Endodermal cell (in vitro differentiated cells): ENCODE measurements at regions not wholly inside any gene's neighbourhood (a gene's known extent, or its start where the extent isn't known, plus 50 kb on each side); places are given as distances from the start of the nearest gene placed in this dataset.

ENCODE experiments used
- DNase-seq: peaks from one replicate; pipeline ENCODE4 v3.0.0-alpha.2; 2017
- H3K27ac ChIP-seq: 2 replicates; pipeline ENCODE4 v1.5.1; 2013; ENCODE audit warnings: mild to moderate bottlenecking, low read depth, low read length, moderate library complexity
- H3K27me3 ChIP-seq: 2 replicates; pipeline ENCODE4 v1.6.1; 2013; ENCODE audit warnings: mild to moderate bottlenecking, low read length, moderate library complexity; ENCODE audit not compliant: insufficient read depth, control insufficient read depth, poor library complexity, severe bottlenecking
- H3K36me3 ChIP-seq: 2 replicates; pipeline ENCODE4 v1.7.0; 2013; ENCODE audit warnings: mild to moderate bottlenecking, low read length, moderate library complexity; ENCODE audit not compliant: control insufficient read depth, insufficient read depth
- H3K4me1 ChIP-seq: one replicate; pipeline ENCODE4 v1.7.0; 2013; ENCODE audit warnings: low read length; ENCODE audit not compliant: control insufficient read depth, insufficient read depth
- H3K4me3 ChIP-seq: 2 replicates; pipeline ENCODE4 v1.5.1; 2013; ENCODE audit warnings: mild to moderate bottlenecking, low read length, moderate library complexity
- H3K9ac ChIP-seq: 2 replicates; pipeline ENCODE4 v1.6.1; 2013; ENCODE audit warnings: mild to moderate bottlenecking, low read length, moderate library complexity; ENCODE audit not compliant: poor library complexity, severe bottlenecking; ENCODE audit errors: extremely low read depth
- H3K9me3 ChIP-seq: 2 replicates; pipeline ENCODE4 v1.6.1; 2013; ENCODE audit warnings: mild to moderate bottlenecking, low read length, moderate library complexity; ENCODE audit not compliant: control insufficient read depth
- H3K27ac Mint-ChIP-seq: 2 replicates; pipeline ENCODE4 v1.8.0; 2020; ENCODE audit warnings: mixed read lengths
- H3K27me3 Mint-ChIP-seq: 2 replicates; pipeline ENCODE4 v1.8.0; 2021; ENCODE audit warnings: mild to moderate bottlenecking, mixed read lengths; ENCODE audit not compliant: insufficient read depth
- H3K36me3 Mint-ChIP-seq: 2 replicates; pipeline ENCODE4 v1.8.0; 2020; ENCODE audit warnings: low read depth, mixed read lengths
- H3K4me1 Mint-ChIP-seq: 2 replicates; pipeline ENCODE4 v1.8.0; 2020; ENCODE audit warnings: mixed read lengths
- H3K4me3 Mint-ChIP-seq: 2 replicates; pipeline ENCODE4 v1.8.0; 2020; ENCODE audit warnings: mild to moderate bottlenecking, moderate library complexity, mixed read lengths
- H3K9me3 Mint-ChIP-seq: 2 replicates; pipeline ENCODE4 v1.8.0; 2020; ENCODE audit warnings: mild to moderate bottlenecking, mixed read lengths
- WGBS, 2 experiments: methylation state at CpG; one replicate each; pipeline versions ENCODE4 v1.1.5 to v1.1.7; 2013; ENCODE audit warnings: missing lambda C conversion rate in 2 of 2, mixed read lengths in 1 of 2; ENCODE audit not compliant: insufficient coverage in 1 of 2, insufficient read length in 1 of 2; 5-methylcytosine and 5-hydroxymethylcytosine counted together
- TF ChIP-seq, protein P1 (sequence below): fragments of 200-600 bp; sonication (generic); conservative IDR thresholded peaks from 2 replicates; pipeline ENCODE4 v1.5.0; 2021; ENCODE audit warnings: antibody characterized with exemption, mild to moderate bottlenecking

GRCh38 chr9:26579056-26579455 lies 313.5 kb downstream of the CAAP1 start:
- Histone ChIP-seq H3K9me3 (no peaks in the 10 kb centered on the region), H3K4me1 (no peaks in the 10 kb centered on the region), H3K36me3 (no peaks in the 10 kb centered on the region), H3K4me3 (no peak overlapping the region), H3K27me3 (no peaks in the 10 kb centered on the region), H3K9ac (no peak overlapping the region), H3K27ac (no peak overlapping the region)
- H3K4me1 Mint-ChIP-seq: peaks cover 7% of the 10 kb centered on the region
- 94% methylated on average over 2 of the region's 2 CpGs; no CpG with 5 or more reads in 1 of the 2 experiments for WGBS, 2 experiments
- H3K27ac Mint-ChIP-seq: no peak overlapping the region
- no peaks in the 10 kb centered on the region for H3K36me3 Mint-ChIP-seq
- no peaks in the 10 kb centered on the region for H3K27me3 Mint-ChIP-seq
- H3K9me3 Mint-ChIP-seq: no peaks in the 10 kb centered on the region
- TF ChIP-seq, protein P1, sequence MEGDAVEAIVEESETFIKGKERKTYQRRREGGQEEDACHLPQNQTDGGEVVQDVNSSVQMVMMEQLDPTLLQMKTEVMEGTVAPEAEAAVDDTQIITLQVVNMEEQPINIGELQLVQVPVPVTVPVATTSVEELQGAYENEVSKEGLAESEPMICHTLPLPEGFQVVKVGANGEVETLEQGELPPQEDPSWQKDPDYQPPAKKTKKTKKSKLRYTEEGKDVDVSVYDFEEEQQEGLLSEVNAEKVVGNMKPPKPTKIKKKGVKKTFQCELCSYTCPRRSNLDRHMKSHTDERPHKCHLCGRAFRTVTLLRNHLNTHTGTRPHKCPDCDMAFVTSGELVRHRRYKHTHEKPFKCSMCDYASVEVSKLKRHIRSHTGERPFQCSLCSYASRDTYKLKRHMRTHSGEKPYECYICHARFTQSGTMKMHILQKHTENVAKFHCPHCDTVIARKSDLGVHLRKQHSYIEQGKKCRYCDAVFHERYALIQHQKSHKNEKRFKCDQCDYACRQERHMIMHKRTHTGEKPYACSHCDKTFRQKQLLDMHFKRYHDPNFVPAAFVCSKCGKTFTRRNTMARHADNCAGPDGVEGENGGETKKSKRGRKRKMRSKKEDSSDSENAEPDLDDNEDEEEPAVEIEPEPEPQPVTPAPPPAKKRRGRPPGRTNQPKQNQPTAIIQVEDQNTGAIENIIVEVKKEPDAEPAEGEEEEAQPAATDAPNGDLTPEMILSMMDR: no peak
- H3K4me3 Mint-ChIP-seq: no peak overlapping the region
- no peak for DNase-seq

DNA sequence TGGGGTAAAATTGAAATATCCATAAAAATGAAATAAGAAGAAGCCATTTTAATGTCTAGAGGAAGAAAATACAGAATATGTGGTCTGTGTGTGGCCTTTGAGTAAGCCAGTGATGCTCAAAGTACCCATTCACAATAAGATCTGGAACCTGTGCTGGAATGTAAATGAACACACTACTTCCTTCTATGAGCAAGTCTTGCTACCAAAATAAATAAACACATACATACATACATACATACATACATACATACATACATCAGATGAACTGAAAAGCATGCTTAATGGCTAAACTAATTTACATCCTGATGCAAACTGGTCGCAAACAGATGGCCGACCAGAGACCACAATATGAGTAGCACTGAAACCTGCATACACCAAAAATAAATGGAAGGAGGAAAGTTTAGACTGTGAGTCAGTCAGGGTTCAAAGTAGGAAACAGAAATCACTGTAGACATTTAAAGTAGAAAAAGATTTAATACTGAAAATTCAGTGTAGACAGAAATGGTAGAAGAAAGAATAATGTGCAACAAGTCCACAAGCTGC lies 317.6 kb downstream of the CAAP1 start:
- 96 to 100% methylated on average over 2 of the region's 2 CpGs for WGBS, 2 experiments
- no peaks in the 10 kb centered on the region for H3K36me3 Mint-ChIP-seq
- H3K9me3 Mint-ChIP-seq: no peaks in the 10 kb centered on the region

DNA sequence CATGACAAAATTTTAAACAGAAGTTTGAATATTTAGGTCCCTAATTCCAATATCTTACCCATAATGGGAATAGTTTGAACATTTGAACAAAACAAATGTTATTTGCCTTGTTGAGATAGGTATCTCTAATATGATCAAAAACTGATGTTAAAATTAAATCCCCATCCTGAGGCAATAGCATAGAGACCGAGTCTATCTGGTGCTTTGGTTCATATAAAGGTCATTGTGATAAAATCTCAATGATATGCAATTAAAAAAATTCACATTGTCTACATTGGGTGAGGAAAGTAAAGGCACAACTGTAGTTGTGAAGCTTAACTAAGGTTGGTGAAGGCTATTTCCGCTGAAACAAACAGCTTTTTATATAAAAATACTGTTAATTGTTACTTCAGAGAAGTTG lies 318.3 kb downstream of the CAAP1 start:
- Histone ChIP-seq H3K27me3 (no peaks in the 10 kb centered on the region), H3K27ac (no peak overlapping the region), H3K36me3 (no peaks in the 10 kb centered on the region), H3K9ac (no peak overlapping the region), H3K4me1 (no peaks in the 10 kb centered on the region), H3K4me3 (no peak overlapping the region), H3K9me3 (no peaks in the 10 kb centered on the region)
- Mint-ChIP-seq H3K4me1 (no peaks in the 10 kb centered on the region), H3K9me3 (no peaks in the 10 kb centered on the region), H3K36me3 (no peaks in the 10 kb centered on the region), H3K4me3 (no peak overlapping the region), H3K27ac (no peak overlapping the region), H3K27me3 (no peaks in the 10 kb centered on the region)
- WGBS, 2 experiments: 75% methylated on average over 2 of the region's 2 CpGs; no CpG with 5 or more reads in 1 of the 2 experiments
- TF ChIP-seq, protein P1: no peak
- no peak for DNase-seq

More for the DNA sequence above, 317.6 kb downstream of the CAAP1 start:
- Histone ChIP-seq H3K36me3 (no peaks in the 10 kb centered on the region), H3K9me3 (no peaks in the 10 kb centered on the region), H3K27me3 (no peaks in the 10 kb centered on the region), H3K4me1 (no peaks in the 10 kb centered on the region), H3K27ac (no peak overlapping the region), H3K4me3 (no peak overlapping the region), H3K9ac (no peak overlapping the region)
- H3K4me3 Mint-ChIP-seq: no peak overlapping the region
- no peak for DNase-seq
- H3K4me1 Mint-ChIP-seq: no peaks in the 10 kb centered on the region
- H3K27me3 Mint-ChIP-seq: no peaks in the 10 kb centered on the region
- TF ChIP-seq, protein P1: no peak
- H3K27ac Mint-ChIP-seq: no peak overlapping the region
